ENCODE measurements at regions not wholly inside any gene's neighbourhood (a gene's known extent, or its start where the extent isn't known, plus 50 kb on each side); places are given as distances from the start of the nearest gene placed in this dataset.

DNA sequence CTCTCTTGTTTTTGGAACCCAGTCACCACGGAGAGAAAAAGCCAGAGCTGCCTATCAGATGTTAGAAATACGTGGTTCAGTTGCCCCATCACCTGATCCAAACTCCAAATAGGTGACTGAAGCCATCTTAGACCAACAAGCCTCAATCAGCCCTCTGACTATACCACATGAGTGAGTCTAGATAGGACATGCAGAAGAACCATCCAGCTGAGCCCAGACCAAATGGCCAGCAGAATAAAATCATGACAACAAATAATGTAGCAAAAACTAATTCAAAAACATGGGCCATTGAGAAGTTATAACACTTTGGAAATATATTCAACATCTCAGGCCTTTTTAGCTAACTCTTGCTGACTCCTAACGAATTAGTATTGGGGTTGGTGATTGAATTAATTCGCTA, 348.4 kb upstream of the C1orf87 start:
- Histone ChIP-seq H3K27ac (ENCODE audit: low read depth, low read length) (no peak overlapping the region), H3K9ac (ENCODE audit: extremely low read depth, low read length, poor library complexity, severe bottlenecking) (no peak overlapping the region), H3K27me3 (ENCODE audit: control insufficient read depth, insufficient read depth, low read length, poor library complexity, severe bottlenecking) (no peaks in the 10 kb centered on the region), H3K36me3 (ENCODE audit: control insufficient read depth, insufficient read depth, low read length) (no peaks in the 10 kb centered on the region), H3K9me3 (ENCODE audit: control insufficient read depth, low read length) (peaks cover 8% of the 10 kb centered on the region), H3K4me3 (ENCODE audit: low read length) (no peak overlapping the region), H3K4me1 (ENCODE audit: control insufficient read depth, insufficient read depth, low read length) (no peaks in the 10 kb centered on the region)
- Mint-ChIP-seq H3K4me3 (no peak overlapping the region), H3K4me1 (no peaks in the 10 kb centered on the region), H3K36me3 (ENCODE audit: low read depth) (no peaks in the 10 kb centered on the region), H3K27ac (no peak overlapping the region), H3K27me3 (ENCODE audit: insufficient read depth) (no peaks in the 10 kb centered on the region), H3K9me3 (no peaks in the 10 kb centered on the region)
- TF ChIP-seq, protein P1, sequence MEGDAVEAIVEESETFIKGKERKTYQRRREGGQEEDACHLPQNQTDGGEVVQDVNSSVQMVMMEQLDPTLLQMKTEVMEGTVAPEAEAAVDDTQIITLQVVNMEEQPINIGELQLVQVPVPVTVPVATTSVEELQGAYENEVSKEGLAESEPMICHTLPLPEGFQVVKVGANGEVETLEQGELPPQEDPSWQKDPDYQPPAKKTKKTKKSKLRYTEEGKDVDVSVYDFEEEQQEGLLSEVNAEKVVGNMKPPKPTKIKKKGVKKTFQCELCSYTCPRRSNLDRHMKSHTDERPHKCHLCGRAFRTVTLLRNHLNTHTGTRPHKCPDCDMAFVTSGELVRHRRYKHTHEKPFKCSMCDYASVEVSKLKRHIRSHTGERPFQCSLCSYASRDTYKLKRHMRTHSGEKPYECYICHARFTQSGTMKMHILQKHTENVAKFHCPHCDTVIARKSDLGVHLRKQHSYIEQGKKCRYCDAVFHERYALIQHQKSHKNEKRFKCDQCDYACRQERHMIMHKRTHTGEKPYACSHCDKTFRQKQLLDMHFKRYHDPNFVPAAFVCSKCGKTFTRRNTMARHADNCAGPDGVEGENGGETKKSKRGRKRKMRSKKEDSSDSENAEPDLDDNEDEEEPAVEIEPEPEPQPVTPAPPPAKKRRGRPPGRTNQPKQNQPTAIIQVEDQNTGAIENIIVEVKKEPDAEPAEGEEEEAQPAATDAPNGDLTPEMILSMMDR (conservative IDR thresholded peaks at IDR 0.05) = no peak
- DNase-seq = no peak
- 81 to 95% methylated on average over 2 of the region's 4 CpGs for WGBS, 2 experiments (ENCODE audit: insufficient coverage in 1 of 2, insufficient read length in 1 of 2)

DNA sequence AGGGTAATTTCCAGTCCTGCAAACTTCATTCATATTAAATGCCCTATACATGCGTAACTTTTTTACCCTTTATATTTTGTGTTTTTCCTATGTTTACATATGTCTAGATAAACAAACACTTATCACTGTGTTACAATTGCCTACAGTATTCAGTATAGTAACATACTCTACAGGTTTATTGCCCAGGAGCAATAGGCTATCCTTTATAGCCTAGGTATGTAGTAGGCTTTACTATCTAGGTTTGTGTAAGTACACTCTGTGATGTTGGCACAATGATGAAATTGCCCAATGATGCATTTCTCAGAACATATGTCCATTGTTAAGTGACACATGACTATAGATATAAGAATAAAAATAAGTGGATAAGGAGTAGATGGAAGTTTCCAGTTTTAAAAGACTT, 345.5 kb upstream of the C1orf87 start:
- Mint-ChIP-seq H3K36me3 (ENCODE audit: low read depth) (no peaks in the 10 kb centered on the region), H3K27ac (no peak overlapping the region), H3K27me3 (ENCODE audit: insufficient read depth) (no peaks in the 10 kb centered on the region), H3K9me3 (no peaks in the 10 kb centered on the region), H3K4me1 (no peaks in the 10 kb centered on the region), H3K4me3 (no peak overlapping the region)
- Histone ChIP-seq H3K4me1 (ENCODE audit: control insufficient read depth, insufficient read depth, low read length) (no peaks in the 10 kb centered on the region), H3K27ac (ENCODE audit: low read depth, low read length) (no peak overlapping the region), H3K9ac (ENCODE audit: extremely low read depth, low read length, poor library complexity, severe bottlenecking) (no peak overlapping the region), H3K4me3 (ENCODE audit: low read length) (no peak overlapping the region), H3K36me3 (ENCODE audit: control insufficient read depth, insufficient read depth, low read length) (no peaks in the 10 kb centered on the region), H3K27me3 (ENCODE audit: control insufficient read depth, insufficient read depth, low read length, poor library complexity, severe bottlenecking) (no peaks in the 10 kb centered on the region), H3K9me3 (ENCODE audit: control insufficient read depth, low read length) (peaks cover 8% of the 10 kb centered on the region)
- 100% methylated on average over 1 of the region's 1 CpG; no CpG with 5 or more reads in 1 of the 2 experiments for WGBS, 2 experiments (ENCODE audit: insufficient coverage in 1 of 2, insufficient read length in 1 of 2)
- DNase-seq = no peak
- TF ChIP-seq, protein P1 (conservative IDR thresholded peaks at IDR 0.05) = no peak

DNA sequence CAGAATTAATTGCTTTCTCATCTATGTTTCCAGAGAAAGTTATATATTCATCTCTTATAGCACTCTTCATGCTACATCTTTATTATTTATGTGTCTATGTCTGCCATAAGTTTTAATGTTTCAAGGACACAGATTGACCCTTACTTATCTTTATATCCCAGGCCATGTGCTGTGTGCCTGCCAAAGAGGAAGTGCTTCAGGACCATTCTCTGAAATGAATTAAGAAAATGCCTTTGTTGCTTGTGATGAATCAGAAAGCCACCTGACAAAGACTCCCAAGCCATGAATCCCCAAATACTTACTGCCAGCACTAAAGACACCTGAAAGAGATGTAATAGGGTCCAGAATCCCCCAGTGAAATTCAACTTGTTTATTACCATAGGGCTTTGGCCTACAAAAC, 342.1 kb upstream of the C1orf87 start:
- TF ChIP-seq, protein P1 (conservative IDR thresholded peaks at IDR 0.05) = no peak
- Histone ChIP-seq H3K36me3 (ENCODE audit: control insufficient read depth, insufficient read depth, low read length) (no peaks in the 10 kb centered on the region), H3K9me3 (ENCODE audit: control insufficient read depth, low read length) (no peaks in the 10 kb centered on the region), H3K4me1 (ENCODE audit: control insufficient read depth, insufficient read depth, low read length) (no peaks in the 10 kb centered on the region), H3K27me3 (ENCODE audit: control insufficient read depth, insufficient read depth, low read length, poor library complexity, severe bottlenecking) (no peaks in the 10 kb centered on the region), H3K27ac (ENCODE audit: low read depth, low read length) (no peak overlapping the region), H3K9ac (ENCODE audit: extremely low read depth, low read length, poor library complexity, severe bottlenecking) (no peak overlapping the region), H3K4me3 (ENCODE audit: low read length) (no peak overlapping the region)
- H3K27ac Mint-ChIP-seq = no peak overlapping the region
- H3K4me3 Mint-ChIP-seq = no peak overlapping the region
- DNase-seq = no peak
- H3K27me3 Mint-ChIP-seq (ENCODE audit: insufficient read depth) = no peaks in the 10 kb centered on the region
- no peaks in the 10 kb centered on the region for H3K4me1 Mint-ChIP-seq
- H3K9me3 Mint-ChIP-seq = no peaks in the 10 kb centered on the region
- no peaks in the 10 kb centered on the region for H3K36me3 Mint-ChIP-seq (ENCODE audit: low read depth)
